HepG2 (cell line): ENCODE measurements at regions not wholly inside any gene's neighbourhood (a gene's known extent, or its start where the extent isn't known, plus 50 kb on each side); places are given as distances from the start of the nearest gene placed in this dataset.

ENCODE experiments used
- CTCF ChIP-seq: sonication (generic); formaldehyde crosslinking; IDR thresholded peaks from 2 replicates; pipeline ENCODE4 v1.5.0; 2020; ENCODE audit warnings: mild to moderate bottlenecking, missing genetic modification reagents, moderate library complexity
- PBX3 ChIP-seq: sonication (generic); formaldehyde crosslinking; IDR thresholded peaks from 2 replicates; pipeline ENCODE4 v1.8.1; 2023; ENCODE audit warnings: missing genetic modification reagents, inconsistent platforms, borderline replicate concordance
- POLR2A ChIP-seq, 2 experiments: IDR thresholded peaks; 2 replicates each; pipeline ENCODE4 v1.6.1; 2011; ENCODE audit warnings: low read depth in 2 of 2, low read length in 2 of 2, mild to moderate bottlenecking in 1 of 2, moderate library complexity in 1 of 2; ENCODE audit not compliant: insufficient read depth in 1 of 2
- RELA ChIP-seq: sonication (generic); formaldehyde crosslinking; IDR thresholded peaks from 2 replicates; pipeline ENCODE4 v1.4.0; 2020; ENCODE audit warnings: missing genetic modification reagents
- SNAI1 ChIP-seq: sonication (generic); formaldehyde crosslinking; IDR thresholded peaks from 2 replicates; pipeline ENCODE4 v1.5.0; 2020; ENCODE audit warnings: mild to moderate bottlenecking, missing genetic modification reagents, borderline replicate concordance
- SP2 ChIP-seq: sonication (generic); formaldehyde crosslinking; IDR thresholded peaks from 2 replicates; pipeline ENCODE4 v1.5.1; 2020; ENCODE audit warnings: mild to moderate bottlenecking, missing genetic modification reagents
- STAT5B ChIP-seq: sonication (generic); formaldehyde crosslinking; IDR thresholded peaks from 2 replicates; pipeline ENCODE4 v1.4.0; 2020; ENCODE audit warnings: missing genetic modification reagents
- TAF1 ChIP-seq: sonication (generic); formaldehyde crosslinking; IDR thresholded peaks from 2 replicates; pipeline ENCODE4 v1.4.0; 2020; ENCODE audit warnings: missing genetic modification reagents
- ZFX ChIP-seq: sonication (generic); formaldehyde crosslinking; IDR thresholded peaks from 2 replicates; pipeline ENCODE4 v1.4.0; 2020; ENCODE audit warnings: mild to moderate bottlenecking, low read depth, missing genetic modification reagents, moderate library complexity

GRCh38 chr3:193754719-193755118, 161.7 kb downstream of the OPA1 start:
- TF ChIP-seq PBX3 (CRISPR knock-in tag) (no peak), POLR2A (IDR thresholded peaks at IDR 0.05; ENCODE audit: insufficient read depth in 1 of 2, low read depth in 2 of 2, low read length in 2 of 2) (no peak), CTCF (CRISPR knock-in tag) (no peak), RELA (no peak), SNAI1 (CRISPR knock-in tag) (no peak), SP2 (CRISPR knock-in tag) (no peak), STAT5B (CRISPR knock-in tag) (no peak), ZFX (no peak), TAF1 (no peak)
